GM12878 (cell line): ENCODE measurements at regions not wholly inside any gene's neighbourhood (a gene's known extent, or its start where the extent isn't known, plus 50 kb on each side); places are given as distances from the start of the nearest gene placed in this dataset.

Experiments used
- ATAC-seq: fragments of 200-7000 bp; cut with Tn5 transposase; 3 replicates; pipeline ENCODE4 v1.9.1; 2020; ENCODE audit warnings: mild to moderate bottlenecking, moderate library complexity
- BruUV-seq: library from RNA; stranded (reverse); fragments of 400-500 nt; replicated peaks from 2 replicates; lab custom pipeline; 2021; lab: Mats Ljungman, UMichigan
- CTCF ChIA-PET: fragments of 300-600 bp; sonication (Branson Sonifier 250); formaldehyde crosslinking; extraction: SDS; loops from one replicate; lab custom pipeline; 2021; ENCODE audit warnings: inconsistent platforms; lab: Yijun Ruan, JAX
- POLR2A ChIA-PET: fragments of 350-600 bp; formaldehyde crosslinking; extraction: SDS; loops from one replicate; lab custom pipeline; 2021; ENCODE audit warnings: inconsistent platforms; lab: Charles Lee
- RAD21 ChIA-PET: fragments of 300-600 bp; sonication (Branson Sonifier 250); formaldehyde crosslinking; loops from one replicate; lab custom pipeline; 2023; ENCODE audit warnings: antibody characterized with exemption; ENCODE audit not compliant: unreplicated experiment; lab: Charles Lee
- SMC1A ChIA-PET: fragments of 300-600 bp; sonication (Branson Sonifier 250); formaldehyde crosslinking; loops from one replicate; lab custom pipeline; 2023; ENCODE audit not compliant: unreplicated experiment, uncharacterized antibody; lab: Charles Lee
- DNase-seq: peaks from one replicate; pipeline ENCODE4 v3.0.0-alpha.2; 2011; ENCODE audit warnings: low read depth, low spot score
- FAIRE-seq: peaks from 3 replicates; lab custom pipeline; 2011; peaks lifted over from hg19 to GRCh38; lab: Jason Lieb, UNC
- H2AFZ ChIP-seq: 2 replicates; pipeline ENCODE4 v1.6.0; 2011; ENCODE audit warnings: low read depth, low read length, control low read depth; ENCODE audit not compliant: control insufficient read depth
- H3K27ac ChIP-seq: 2 replicates; pipeline ENCODE4 v1.5.1; 2011; ENCODE audit warnings: control low read depth; ENCODE audit not compliant: control insufficient read depth, insufficient read depth
- H3K27me3 ChIP-seq, 2 experiments: replicated peaks in 1 of 2; 2 replicates each; pipeline versions ENCODE4 v1.6.0 to v1.6.1; 2011; ENCODE audit warnings: low read length in 1 of 2; ENCODE audit not compliant: control insufficient read depth in 2 of 2, insufficient read depth in 2 of 2
- H3K36me3 ChIP-seq, 2 experiments: 2 replicates each; pipeline ENCODE4 v1.5.1; 2011; ENCODE audit warnings: low read length in 1 of 2; ENCODE audit not compliant: control insufficient read depth in 2 of 2, insufficient read depth in 2 of 2
- H3K4me1 ChIP-seq: 2 replicates; pipeline ENCODE4 v1.6.1; 2011; ENCODE audit warnings: mild to moderate bottlenecking, low read length, moderate library complexity, mixed read lengths; ENCODE audit not compliant: control insufficient read depth, insufficient read depth
- H3K4me2 ChIP-seq: 2 replicates; pipeline ENCODE4 v1.6.0; 2011; ENCODE audit warnings: control low read depth; ENCODE audit not compliant: control insufficient read depth, insufficient read depth
- H3K4me3 ChIP-seq: fragments of 200-600 bp; sonication (generic); 2 replicates; pipeline ENCODE4 v1.5.1; 2016
- H3K79me2 ChIP-seq: 2 replicates; pipeline ENCODE4 v1.6.0; 2011; ENCODE audit warnings: low read length; ENCODE audit not compliant: control insufficient read depth, insufficient read depth
- H3K9ac ChIP-seq: 2 replicates; pipeline ENCODE4 v1.8.0; 2011; ENCODE audit warnings: low read length, control low read depth, mixed read lengths; ENCODE audit not compliant: control insufficient read depth, insufficient read depth
- H3K9me3 ChIP-seq: replicated peaks from 3 replicates; pipeline ENCODE4 v1.5.1; 2011; ENCODE audit warnings: mild to moderate bottlenecking, low read length; ENCODE audit not compliant: control insufficient read depth, insufficient read depth
- H4K20me1 ChIP-seq: 2 replicates; pipeline ENCODE4 v1.6.0; 2011; ENCODE audit not compliant: control insufficient read depth, insufficient read depth
- BHLHE40 ChIP-seq, 2 experiments: fragments of 450-650 bp in 1 of 2; IDR thresholded peaks; 2 replicates each; pipeline ENCODE4 v1.6.1; 2011 to 2017; ENCODE audit warnings: low read depth in 2 of 2, borderline replicate concordance in 1 of 2, improper control_type of control experiment in 1 of 2, low read length in 1 of 2, mild to moderate bottlenecking in 1 of 2
- BMI1 ChIP-seq: fragments of 450-650 bp; IDR thresholded peaks from 2 replicates; pipeline ENCODE4 v1.6.1; 2016; ENCODE audit warnings: mild to moderate bottlenecking, moderate library complexity, borderline replicate concordance
- CBFB ChIP-seq: IDR thresholded peaks from 2 replicates; pipeline ENCODE4 v1.6.1; 2016; ENCODE audit warnings: antibody characterized with exemption, low read depth
- CEBPZ ChIP-seq: fragments of 150-350 bp; IDR thresholded peaks from 2 replicates; pipeline ENCODE4 v1.6.1; 2016; ENCODE audit warnings: low read depth, low read length
- CREB1 ChIP-seq: IDR thresholded peaks from 2 replicates; pipeline ENCODE4 v1.6.1; 2012; ENCODE audit warnings: low read depth, mild to moderate bottlenecking, inconsistent platforms
- CREM ChIP-seq: IDR thresholded peaks from 2 replicates; pipeline ENCODE4 v1.6.1; 2014; ENCODE audit warnings: antibody characterized with exemption, low read depth
- EZH2 ChIP-seq: IDR thresholded peaks from 2 replicates; pipeline ENCODE4 v1.6.1; 2012; ENCODE audit warnings: low read depth, mild to moderate bottlenecking, control low read depth, inconsistent platforms, low read length, borderline replicate concordance; ENCODE audit not compliant: control insufficient read depth
- HDAC2 ChIP-seq: fragments of 200-600 bp; sonication (generic); IDR thresholded peaks from 2 replicates; pipeline ENCODE4 v1.6.1; 2017
- NBN ChIP-seq: fragments of 450-650 bp; IDR thresholded peaks from 2 replicates; pipeline ENCODE4 v1.6.1; 2016
- NKRF ChIP-seq: fragments of 450-650 bp; conservative IDR thresholded peaks from 2 replicates; pipeline ENCODE4 v1.6.1; 2017; ENCODE audit warnings: mild to moderate bottlenecking, moderate library complexity
- NR2C1 ChIP-seq: fragments of 450-650 bp; IDR thresholded peaks from 2 replicates; pipeline ENCODE4 v1.6.1; 2017; ENCODE audit warnings: antibody characterized with exemption, mild to moderate bottlenecking, moderate library complexity
- RAD21 ChIP-seq: IDR thresholded peaks from 2 replicates; pipeline ENCODE4 v1.6.1; 2011; ENCODE audit warnings: mild to moderate bottlenecking, low read depth, low read length, moderate library complexity; ENCODE audit not compliant: insufficient read depth
- SMC3 ChIP-seq: IDR thresholded peaks from 2 replicates; pipeline ENCODE4 v1.6.1; 2011; ENCODE audit warnings: low read length, improper control_type of control experiment, borderline replicate concordance
- STAT1 ChIP-seq: fragments of 450-650 bp; conservative IDR thresholded peaks from 2 replicates; pipeline ENCODE4 v1.6.1; 2014; ENCODE audit warnings: antibody characterized with exemption, mild to moderate bottlenecking
- TARDBP ChIP-seq: IDR thresholded peaks from 2 replicates; pipeline ENCODE4 v1.6.1; 2016; ENCODE audit warnings: borderline replicate concordance
- TBL1XR1 ChIP-seq: IDR thresholded peaks from 2 replicates; pipeline ENCODE4 v1.6.1; 2012; ENCODE audit warnings: low read depth, low read length, improper control_type of control experiment
- ZBED1 ChIP-seq: IDR thresholded peaks from 2 replicates; pipeline ENCODE4 v1.6.1; 2016; ENCODE audit warnings: borderline replicate concordance
- ZNF384 ChIP-seq: IDR thresholded peaks from 2 replicates; pipeline ENCODE4 v1.6.1; 2012; ENCODE audit warnings: low read depth, mild to moderate bottlenecking, low read length, improper control_type of control experiment, borderline replicate concordance
- ZSCAN29 ChIP-seq: fragments of 450-650 bp; IDR thresholded peaks from 2 replicates; pipeline ENCODE4 v1.6.1; 2017; ENCODE audit warnings: mild to moderate bottlenecking, moderate library complexity
- WGBS: methylation state at CpG from one replicate; pipeline ENCODE4 v1.1.6; 2016; ENCODE audit warnings: low lambda C conversion rate; ENCODE audit not compliant: insufficient replicate concordance, insufficient coverage; ENCODE audit errors: missing lambda C conversion rate; 5-methylcytosine and 5-hydroxymethylcytosine counted together
- in situ Hi-C: fragments of 300-500 bp; cut with MboI; formaldehyde crosslinking; loops from 9 replicates; pipeline ENCODE4 v1.14.3; 2018; ENCODE audit warnings: mixed read lengths
- intact Hi-C: fragments of 100-400 bp; cut with micrococcal nuclease; formaldehyde crosslinking; loops from one replicate; pipeline ENCODE4 v1.14.2; 2022; ENCODE audit not compliant: unreplicated experiment

- TF ChIP-seq NKRF (no peak), NR2C1 (no peak), TARDBP (no peak), BHLHE40 (IDR thresholded peaks at IDR 0.05; ENCODE audit: borderline replicate concordance in 1 of 2, low read depth in 2 of 2, low read length in 1 of 2) (no peak)
Observed at GRCh38 chr11:116115801-116116200, 611.6 kb upstream of the CADM1 start (continued).

GRCh38 chr11:116114198-116114651 is 610.0 kb upstream of the CADM1 start:
- in situ Hi-C loops: no loop called here
- H2AFZ ChIP-seq: no peak overlapping the region
- intact Hi-C loops: no loop called here
- H3K27ac ChIP-seq: no peak overlapping the region
- no peaks in the 10 kb centered on the region for H3K79me2 ChIP-seq
- RAD21 ChIA-PET: no interaction called here
- no peak for TF ChIP-seq BMI1
- no peak for TF ChIP-seq ZSCAN29
- TF ChIP-seq EZH2: no peak
- no peak for TF ChIP-seq CREB1
- no peak for TF ChIP-seq STAT1
- TF ChIP-seq ZBED1: no peak
- no peak for TF ChIP-seq NBN
- no peak for TF ChIP-seq CBFB
- TF ChIP-seq TBL1XR1: no peak
- no peak for TF ChIP-seq SMC3
- TF ChIP-seq CREM: no peak
- no peak for TF ChIP-seq ZNF384
- TF ChIP-seq HDAC2: no peak
- TF ChIP-seq RAD21: no peak
- TF ChIP-seq CEBPZ: no peak
- TF ChIP-seq, all 136 proteins: peak for 0
- ChIA-PET CTCF (no interaction called here), SMC1A (no interaction called here), POLR2A (no interaction called here)
- no peak overlapping the region for H3K9ac ChIP-seq
- FAIRE-seq: no peak
- ATAC-seq: no peak
- no peaks in the 10 kb centered on the region; the same call in 2 of the 3 replicates for H3K9me3 ChIP-seq
- H4K20me1 ChIP-seq: no peaks in the 10 kb centered on the region
- peaks cover 0 to 7% of the 10 kb centered on the region in 2 experiments; a peak in 3 of 4 replicates for H3K27me3 ChIP-seq
- no peak overlapping the region for H3K4me2 ChIP-seq
- H3K4me3 ChIP-seq: no peak overlapping the region
- WGBS: 60% methylated on average over 8 of the region's 8 CpGs
- no peaks in the 10 kb centered on the region for H3K4me1 ChIP-seq
- no peak for DNase-seq
- no TSS peak for BruUV-seq
- no peaks in the 10 kb centered on the region for H3K36me3 ChIP-seq
